DLD1 (cell line): ENCODE measurements at regions not wholly inside any gene's neighbourhood (a gene's known extent, or its start where the extent isn't known, plus 50 kb on each side); places are given as distances from the start of the nearest gene placed in this dataset.

Source experiments
- in situ Hi-C: cut with HindIII; loops from 2 replicates; pipeline ENCODE4 v1.10.0; 2017; ENCODE audit warnings: low sequenced_read_pairs

DNA sequence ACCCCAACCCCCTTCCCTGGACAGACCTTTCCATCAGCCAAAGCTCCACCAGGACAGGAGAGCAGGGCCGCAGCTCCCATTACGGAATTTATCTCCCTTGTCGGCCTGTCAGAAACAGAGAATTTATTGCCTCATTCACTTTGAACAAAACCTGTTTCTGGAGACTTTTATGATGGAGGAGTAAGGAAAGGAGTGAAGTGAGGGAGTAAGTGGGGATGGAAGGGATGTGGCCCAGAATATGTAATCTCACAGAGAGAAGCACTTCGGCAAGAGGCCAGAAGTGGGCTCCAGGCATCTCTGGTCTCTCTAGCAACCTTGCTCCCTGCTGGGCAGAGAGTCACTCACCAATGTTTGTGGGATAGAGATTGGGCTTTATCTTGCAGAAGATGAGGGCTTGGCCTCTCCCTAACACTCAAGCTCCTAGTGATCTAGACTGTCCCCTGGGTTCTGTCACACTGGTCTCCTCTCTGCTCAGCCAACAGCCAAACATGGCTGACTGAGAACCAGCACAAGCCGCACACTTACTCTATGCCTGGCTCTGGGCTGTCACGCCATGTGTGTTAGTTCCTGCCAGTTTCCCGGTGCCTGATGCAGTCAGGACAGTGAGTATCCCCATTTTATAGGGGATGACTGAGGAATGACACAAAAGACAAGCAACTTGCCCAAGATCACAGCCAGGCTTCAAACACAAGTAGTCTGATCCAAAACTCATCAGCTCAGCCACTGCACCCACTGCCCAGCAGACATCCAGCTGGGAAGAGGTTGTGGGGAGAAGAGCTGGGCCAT lies 149.4 kb upstream of the ZMIZ1 start:
- in situ Hi-C loops: no loop called here

DNA sequence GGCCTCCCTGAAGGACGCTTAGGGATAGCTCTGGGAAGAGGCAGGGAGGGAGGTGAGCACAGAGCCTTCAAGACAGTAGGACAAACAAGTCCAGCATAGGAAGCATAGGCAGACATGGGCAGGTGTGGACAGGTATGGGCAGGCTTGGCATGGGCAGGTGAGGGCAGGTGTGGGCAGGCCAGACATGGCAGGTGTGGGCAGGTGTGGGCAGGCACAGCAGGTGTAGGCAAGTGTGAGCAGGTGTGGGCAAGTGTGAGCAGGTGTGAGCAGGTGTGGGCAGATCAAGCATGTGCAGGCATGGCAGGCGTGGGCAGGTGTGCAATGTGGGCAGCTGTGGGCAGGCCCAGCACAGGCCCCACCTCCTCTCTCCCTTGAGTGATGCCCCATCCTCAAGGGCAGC lies 148.8 kb upstream of the ZMIZ1 start:
- in situ Hi-C loops: no loop called here

DNA sequence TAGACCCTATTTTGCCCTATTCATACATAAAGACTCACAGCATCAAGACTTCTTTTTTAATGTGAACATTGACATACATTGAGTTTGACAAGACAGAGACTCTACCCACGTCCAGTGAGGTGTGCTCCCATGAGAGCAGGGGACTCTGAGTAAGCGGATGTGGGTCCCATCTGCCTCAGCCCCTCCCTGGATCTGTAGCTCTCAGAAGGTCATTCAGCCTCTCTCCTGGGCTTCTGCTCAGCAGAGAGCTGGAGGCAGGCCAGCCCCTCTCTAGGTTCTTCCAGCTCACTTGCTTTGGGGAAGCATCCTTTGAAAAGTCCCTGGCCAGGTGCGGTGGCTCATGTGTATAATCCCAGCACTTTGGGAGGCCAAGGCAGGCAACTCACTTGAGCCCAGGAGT lies 146.9 kb upstream of the ZMIZ1 start:
- in situ Hi-C loops: no loop called here

DNA sequence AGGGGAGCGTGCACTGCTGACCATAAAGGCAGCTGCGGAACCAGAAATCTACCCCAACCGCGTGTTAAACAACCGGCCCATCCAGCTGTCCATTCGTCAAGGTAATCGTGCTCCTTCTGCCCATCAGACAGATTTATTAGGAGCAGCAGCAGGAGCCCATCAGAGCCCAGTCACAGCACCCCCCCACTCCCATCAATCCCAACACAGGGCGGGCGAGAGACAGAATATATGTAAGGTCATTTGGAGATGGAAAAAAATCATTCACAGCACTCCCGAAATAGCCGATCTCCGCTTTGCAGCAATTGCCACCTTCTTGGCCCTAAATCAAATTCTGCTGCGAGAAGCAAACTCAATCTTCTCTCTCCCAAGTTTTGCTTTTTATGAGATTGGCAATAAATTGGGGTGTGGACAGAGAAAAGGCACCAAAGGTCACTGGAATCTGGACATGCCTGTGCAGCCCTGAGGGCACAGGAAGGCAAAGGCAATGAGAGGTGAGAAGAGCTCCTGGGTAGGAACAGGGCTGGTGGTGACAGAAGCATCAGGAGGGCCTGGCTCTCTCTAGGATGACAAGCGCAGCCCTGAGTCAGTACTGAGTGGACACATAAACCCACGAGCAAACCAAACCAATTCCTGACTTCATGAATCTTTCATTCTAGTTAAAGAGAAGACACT lies 145.0 kb upstream of the ZMIZ1 start:
- in situ Hi-C loops: no loop called here

DNA sequence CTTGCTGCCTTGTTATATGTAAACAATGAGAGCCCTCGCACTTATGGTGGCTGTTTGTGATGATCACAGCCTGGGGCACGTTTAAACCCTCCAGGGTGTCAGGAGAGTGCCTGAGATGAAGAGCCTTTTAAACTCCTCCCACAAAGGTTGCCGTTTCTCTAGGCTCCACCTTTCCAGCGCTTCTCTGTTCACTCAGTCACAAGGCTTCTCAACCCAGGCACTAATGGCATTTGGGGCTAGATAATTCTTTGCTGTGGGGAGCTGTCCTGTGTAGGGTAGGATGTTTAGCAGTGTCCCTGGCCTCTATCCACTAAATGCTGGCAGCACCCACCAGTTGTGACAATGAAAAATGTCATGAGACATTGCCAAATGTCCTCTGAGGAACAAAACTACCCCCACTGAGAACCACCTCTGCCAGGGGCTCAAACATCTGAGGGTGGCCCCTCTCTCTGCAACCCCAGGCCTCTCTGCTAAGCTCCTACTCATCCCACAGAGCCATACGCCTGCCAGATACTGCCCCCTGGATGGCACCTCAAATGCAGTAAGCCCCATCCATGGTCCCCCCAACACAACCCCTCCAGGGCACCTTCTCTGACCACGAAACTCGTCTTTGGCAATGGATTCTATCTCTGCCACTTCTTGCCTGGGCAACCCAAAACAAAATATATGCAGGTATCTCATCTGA lies 144.3 kb upstream of the ZMIZ1 start:
- in situ Hi-C loops: no loop called here

DNA sequence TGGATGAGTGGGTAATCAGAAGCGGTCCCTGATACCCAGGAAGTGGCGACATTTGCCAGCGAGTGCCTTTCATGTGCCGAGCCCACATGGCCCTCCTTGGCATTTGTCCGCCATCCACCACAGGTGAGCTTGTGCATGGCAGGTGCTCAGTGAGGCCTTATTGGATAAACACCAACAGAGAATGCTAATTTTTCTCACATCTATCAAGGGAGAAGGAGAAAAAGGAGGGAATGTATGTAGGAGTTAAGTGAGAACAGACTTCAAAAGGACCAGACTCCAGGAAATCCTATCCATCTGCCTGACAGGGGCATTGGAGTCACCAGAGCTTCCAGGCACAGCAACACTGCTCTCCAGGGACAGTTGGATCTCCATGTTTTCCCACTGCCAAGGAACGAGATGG lies 143.5 kb upstream of the ZMIZ1 start:
- in situ Hi-C loops: no loop called here

DNA sequence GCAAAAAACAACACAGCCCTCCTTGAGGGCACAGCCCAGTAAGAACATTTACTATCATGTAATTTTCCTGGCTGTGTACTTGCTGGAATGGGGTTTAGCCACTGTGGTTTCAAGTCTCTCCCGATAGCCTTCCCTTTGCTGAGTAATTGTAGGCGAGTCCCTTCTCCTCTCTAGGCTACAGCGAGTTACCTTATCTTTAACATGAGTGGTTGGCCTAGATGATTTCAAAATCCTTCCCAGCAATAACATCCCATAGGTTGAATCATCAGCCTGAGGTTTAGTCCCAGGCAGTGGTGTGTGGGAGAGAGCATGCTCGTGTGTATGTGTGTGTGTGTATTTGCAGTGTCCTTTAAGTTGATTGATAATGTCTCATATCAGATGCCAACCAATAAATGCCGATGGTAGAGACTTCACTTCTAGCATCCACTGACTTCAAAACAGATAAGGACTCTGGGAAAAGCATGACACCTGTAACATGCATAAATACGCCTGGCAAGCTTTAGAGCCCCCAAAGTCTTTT lies 142.9 kb upstream of the ZMIZ1 start:
- in situ Hi-C loops: no loop called here

DNA sequence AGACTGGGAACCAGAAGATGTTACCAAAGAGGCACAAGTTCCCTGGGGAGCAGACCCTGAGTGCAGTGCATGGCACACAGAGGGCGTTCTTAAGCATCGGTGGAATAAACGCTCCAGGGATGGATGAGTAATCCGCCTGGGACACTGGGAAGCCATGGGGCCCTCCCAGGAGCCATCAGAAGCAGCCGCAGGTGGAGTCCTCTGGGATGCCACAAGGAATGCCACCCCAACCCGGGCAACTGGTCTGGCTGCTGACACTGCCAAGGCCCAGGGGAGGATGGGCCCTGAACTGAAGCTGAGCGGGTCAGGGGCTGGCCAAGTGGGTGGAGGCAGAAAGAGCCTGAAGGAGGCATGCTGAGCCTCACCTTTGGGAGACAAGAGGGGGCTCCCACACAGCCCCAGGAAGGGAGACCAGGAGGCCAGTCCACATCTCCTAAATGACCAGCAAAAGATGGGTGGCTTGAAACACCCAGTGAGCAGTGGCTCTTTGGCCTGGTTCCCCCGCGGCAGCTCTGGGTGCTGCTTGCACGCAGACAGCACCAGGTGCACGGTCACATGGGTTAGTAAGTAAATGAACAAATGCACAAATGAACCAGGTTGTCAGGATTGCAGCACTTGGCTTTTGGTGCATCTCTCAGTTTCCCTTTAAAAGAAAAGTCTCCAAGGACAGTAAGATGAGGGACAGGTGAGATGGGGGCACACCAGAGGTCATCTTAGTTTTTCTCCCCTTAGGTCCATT lies 141.3 kb upstream of the ZMIZ1 start:
- in situ Hi-C loops: no loop called here

DNA sequence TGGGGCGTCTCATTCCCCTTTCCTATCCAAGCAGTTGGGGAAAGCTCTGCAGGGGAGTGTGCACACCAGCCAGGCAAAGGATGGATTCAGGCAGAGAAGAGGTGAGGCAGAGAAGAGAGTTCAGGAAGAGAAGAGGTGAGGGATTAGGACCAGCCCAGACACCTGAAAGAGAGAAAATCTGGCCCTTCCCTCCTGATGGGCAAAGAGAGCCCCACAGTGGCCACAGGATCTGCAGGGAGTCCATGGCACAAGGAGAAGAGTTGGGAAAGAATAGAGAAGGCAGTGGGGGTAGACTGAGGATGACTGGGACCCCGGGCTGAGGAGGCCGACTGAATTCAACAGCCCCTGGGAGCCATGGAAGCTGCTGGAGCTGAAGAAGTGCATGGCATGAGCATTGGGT lies 140.4 kb upstream of the ZMIZ1 start:
- in situ Hi-C loops: no loop called here

DNA sequence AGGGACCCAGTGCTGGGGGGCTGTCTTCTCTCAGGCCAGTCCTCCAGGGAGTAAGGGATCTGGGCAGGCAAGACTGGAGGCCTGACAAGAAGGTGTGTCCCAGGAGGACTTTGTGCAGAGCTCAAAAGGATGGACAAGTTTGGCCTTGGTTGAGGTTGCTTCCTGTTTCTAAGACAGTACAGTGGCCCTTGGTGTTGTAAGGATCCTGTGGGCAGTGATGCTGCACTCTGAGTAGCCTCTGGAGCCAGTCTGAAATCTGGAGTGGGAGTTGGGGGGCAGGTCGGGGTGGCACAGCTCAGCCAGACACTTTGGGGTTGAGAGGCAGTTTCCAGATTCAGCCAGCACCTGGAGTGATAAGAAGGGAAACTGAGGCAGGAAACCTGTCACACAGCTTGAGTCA lies 139.2 kb upstream of the ZMIZ1 start:
- in situ Hi-C loops: no loop called here

DNA sequence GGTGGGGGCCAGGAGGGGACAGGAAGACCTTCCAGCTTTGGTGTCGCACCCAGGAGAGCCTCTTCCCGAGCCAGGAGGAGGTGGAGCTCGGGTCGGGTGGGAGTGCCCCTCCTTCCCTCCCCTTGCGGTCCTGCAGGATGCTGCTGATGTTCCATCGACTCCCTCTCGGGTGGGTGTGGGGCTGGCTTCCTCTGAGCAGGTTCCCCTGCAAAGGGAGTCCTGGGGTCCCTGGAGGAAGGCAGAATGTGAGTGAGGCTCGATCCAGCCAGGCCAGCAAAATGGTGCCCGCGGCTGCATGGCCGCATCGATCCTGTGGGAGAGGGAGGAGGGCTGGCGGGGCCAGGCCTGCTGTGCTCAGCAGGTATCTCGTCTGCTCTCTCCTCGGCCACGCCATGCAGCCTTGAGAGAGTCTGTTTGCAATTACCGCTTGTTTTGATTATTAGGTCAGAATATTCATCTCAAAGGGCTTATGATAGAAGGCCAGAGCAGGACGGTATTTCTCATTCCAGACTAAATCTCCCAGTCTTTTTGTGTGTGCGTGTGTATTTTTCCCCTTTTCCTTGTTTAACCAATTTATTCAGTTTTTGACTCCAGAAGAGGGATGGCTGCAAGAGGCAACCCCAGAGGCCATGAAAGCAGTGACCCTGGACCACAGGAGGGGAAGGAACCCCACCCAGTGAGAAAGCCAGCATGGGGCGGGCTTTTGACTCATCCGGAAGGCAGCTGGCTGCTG lies 137.3 kb upstream of the ZMIZ1 start:
- in situ Hi-C loops: no loop called here

DNA sequence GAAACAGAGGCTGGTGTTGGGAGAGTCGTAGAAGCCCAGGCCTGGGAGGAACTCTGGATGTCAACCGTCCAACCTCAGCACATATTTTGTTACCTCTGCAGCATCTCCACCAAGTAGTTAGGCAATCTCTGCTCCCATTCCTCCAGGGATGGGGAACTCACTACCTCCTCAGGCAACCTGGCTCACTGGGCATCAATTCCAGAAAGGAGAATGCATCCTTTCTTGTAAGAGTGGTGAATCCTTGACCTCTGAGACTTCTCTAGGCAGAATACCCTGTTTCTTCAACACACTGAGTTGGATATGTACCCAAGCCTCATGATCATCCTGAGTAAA lies 136.7 kb upstream of the ZMIZ1 start:
- in situ Hi-C loops: no loop called here

DNA sequence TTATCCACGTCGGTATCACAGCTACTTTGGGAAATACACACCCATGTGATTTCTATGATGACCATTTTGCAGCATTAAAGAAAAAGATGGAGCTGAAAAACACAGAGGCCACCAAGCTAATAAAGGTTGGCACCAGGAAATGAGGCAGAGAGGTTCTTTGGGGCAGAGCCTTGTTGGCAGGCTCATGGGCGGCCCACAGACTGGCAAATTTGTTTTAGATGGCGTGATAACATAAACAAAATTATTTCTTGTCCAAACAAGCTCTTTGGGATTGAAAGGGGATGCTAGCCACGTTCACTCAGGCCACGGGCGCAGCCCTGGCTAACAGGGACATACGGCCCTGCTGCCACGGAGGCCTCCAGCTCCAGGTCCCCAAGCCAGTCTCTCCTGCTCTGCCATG lies 135.9 kb upstream of the ZMIZ1 start:
- in situ Hi-C loops: no loop called here

DNA sequence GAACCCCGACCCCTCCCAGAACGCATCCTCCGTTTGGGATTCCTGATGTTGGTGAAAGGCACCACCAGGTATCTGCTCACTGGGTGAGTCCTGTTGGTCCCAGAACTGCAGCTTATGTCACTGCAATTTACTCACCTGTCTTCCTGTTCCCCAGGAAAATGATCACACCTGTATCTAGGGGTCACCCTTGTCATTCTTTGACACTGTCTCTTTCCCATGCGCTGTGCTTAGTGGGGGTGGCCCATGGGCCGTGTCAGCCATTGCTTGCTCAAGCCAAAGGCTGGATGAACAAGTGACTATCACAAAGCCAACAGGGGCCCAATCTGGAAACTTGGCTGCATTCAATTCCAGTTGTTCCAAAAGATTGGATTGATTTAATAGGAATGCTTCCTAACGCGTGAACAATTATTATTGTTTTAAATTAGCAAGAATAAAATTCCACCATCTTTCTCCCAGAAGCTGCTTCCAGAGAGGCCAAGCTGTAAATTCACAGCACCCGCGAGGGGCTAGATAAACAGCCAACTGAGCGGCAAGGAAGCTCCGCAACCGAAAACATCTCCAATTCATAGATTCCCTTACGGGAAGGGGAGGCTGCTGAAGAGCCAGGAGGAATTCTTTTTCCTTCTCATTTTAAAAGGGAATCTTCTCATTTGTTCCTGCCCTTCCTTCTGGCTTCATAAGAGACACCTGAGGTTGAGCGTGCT lies 134.8 kb upstream of the ZMIZ1 start:
- in situ Hi-C loops: no loop called here

DNA sequence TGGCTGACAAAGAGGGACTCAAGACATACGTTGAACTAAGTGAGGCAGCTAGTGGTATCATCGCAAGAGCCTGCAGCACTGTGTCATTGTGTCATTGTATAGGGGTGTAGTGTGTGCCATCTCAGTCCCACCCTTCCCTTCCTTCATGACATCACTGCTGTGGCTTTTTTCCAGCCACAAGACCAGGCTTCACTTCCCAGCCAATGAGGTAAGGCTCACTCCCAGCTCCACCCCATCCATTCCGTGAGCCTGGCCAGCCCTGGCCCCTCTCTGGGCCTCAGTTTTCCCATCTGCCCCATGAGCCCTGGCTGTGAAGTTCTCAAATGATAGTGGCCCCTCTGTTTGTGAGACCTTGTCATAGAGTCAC lies 134.3 kb upstream of the ZMIZ1 start:
- in situ Hi-C loops: no loop called here

DNA sequence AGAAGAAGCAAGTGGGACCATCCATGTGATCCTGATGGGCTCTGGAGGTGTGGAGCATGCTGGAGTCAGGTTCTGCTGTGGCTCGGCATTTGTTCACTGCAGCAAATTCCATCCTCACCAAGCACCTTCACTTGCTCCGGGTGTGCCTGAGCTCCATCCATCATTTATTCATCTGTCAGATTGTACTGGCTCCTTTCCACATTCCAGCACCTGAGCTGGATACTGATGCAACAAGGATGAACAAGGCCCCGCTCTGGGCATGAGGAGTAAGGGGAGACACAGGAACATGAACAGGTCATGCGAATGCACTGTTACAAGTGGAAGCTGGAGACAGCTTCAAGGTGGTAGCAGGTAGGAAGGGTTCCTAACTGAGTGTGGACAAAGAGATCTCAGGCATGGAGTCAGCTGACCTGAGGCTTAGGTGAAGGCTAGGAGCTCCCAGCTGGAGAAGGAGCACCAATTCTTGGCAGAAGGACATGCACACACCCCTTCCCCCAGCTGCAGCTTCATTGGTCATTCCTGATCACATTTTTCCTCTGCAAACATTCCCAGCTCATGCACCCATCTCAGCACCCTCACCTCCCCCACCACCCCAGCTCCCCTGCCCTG lies 133.7 kb upstream of the ZMIZ1 start:
- in situ Hi-C loops: no loop called here

DNA sequence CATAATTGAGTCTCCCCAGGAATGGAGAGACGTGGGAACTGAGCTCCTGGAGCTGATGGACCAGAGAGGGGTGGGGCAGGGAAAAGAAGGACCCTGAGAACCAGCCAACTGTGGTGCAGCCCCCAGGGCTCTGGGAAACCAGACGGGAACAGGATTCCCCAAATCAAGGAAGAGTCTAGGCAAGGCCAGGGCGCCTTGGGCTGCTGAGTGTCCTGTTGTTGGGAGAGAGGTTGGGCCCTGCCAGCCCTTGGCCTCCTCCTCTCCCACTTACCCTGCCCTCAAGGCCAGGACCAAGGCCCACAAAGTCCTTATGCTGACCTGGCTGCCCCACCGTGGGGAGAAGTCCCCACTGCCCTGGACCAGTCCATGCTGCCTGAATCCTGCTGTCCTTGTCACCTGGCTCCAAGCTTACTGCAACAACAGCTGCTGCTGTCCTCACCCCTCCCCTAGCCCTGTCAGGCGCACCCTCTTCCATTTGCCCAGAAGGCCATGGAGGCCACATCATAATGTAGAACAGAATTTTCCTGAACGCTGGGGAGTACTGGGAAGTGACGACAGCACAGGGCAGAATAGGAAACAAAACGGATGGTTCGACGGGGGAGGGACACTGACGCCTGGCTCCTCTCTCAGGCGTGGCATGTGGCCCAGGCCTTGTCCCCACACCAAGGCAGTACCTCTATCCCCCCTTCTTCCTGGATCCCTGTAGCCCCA lies 132.9 kb upstream of the ZMIZ1 start:
- in situ Hi-C loops: no loop called here

DNA sequence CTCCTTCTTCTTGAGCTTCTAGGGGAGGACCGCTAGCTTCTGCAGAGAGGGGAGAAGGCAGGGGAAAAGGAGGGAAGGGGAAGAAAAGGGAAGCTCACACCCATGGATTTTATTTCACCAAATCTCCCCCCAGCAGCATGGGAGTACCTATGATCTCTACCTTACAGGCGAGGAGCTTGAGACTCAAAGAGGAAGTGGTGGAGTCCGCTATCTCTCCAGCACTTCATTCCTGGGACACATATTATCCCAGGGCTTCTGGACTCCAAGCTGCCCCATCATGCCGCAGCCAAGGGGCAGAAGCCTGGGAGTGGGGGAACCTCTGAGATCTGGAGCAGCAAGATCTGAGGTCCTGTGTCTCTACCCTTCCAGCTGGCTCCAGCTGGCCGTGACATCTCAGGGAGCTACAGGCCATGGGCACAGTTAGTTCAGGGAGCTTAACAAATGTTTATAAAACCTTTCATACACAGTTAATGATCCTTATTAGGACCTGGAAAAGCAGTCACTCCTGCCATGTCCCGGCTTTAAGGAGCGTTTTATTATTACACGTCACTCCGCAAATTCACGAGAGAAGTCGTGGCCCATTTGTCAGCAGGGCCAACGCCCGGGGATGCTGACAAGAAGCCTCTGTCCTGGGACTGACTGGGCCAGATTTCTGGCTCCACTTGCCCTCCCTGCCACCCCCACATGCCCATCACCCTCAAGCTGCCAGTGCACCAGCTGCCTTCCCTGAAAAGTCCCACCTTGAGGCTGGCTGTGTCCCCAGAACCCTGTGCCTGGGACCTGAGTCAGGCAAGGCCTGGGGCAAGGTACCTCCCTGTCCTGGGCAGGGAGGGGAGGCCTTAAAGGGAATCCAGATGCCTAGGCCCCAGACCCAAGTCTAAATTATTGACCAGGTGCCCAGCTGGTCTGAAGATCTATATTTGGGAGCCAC lies 132.1 kb upstream of the ZMIZ1 start:
- in situ Hi-C loops: no loop called here
